HCT116 (cell line): ENCODE measurements at regions not wholly inside any gene's neighbourhood (a gene's known extent, or its start where the extent isn't known, plus 50 kb on each side); places are given as distances from the start of the nearest gene placed in this dataset.

ENCODE experiments used
- EZH2phosphoT487 ChIP-seq: fragments of 200-600 bp; IDR thresholded peaks from 2 replicates; pipeline ENCODE4 v1.6.1; 2018; ENCODE audit warnings: antibody characterized with exemption, borderline replicate concordance
- POLR2A ChIP-seq: IDR thresholded peaks from 2 replicates; pipeline ENCODE4 v1.7.0; 2011; ENCODE audit warnings: borderline replicate concordance; ENCODE audit not compliant: insufficient read depth, insufficient read length; ENCODE audit errors: extremely low read depth
- POLR2AphosphoS5 ChIP-seq: IDR thresholded peaks from 2 replicates; pipeline ENCODE4 v1.6.1; 2011; ENCODE audit warnings: mild to moderate bottlenecking, low read depth, low read length, moderate library complexity
- SRF ChIP-seq: IDR thresholded peaks from 2 replicates; pipeline ENCODE4 v1.6.1; 2012; ENCODE audit warnings: low read depth
- TF ChIP-seq, protein P1 (sequence below), 3 experiments: fragments of 200-600 bp in 1 of 3; sonication (generic) in 1 of 3; IDR thresholded peaks in 2 of 3; conservative IDR thresholded peaks in 1 of 3; 2 replicates each; pipeline ENCODE4 v1.5.1; 2012 to 2017; ENCODE audit warnings: low read depth in 2 of 3, low read length in 2 of 3, antibody characterized with exemption in 1 of 3, borderline replicate concordance in 1 of 3, control low read depth in 1 of 3, mild to moderate bottlenecking in 1 of 3, mixed read lengths in 1 of 3, mixed run types in 1 of 3, moderate library complexity in 1 of 3; ENCODE audit not compliant: insufficient read depth in 1 of 3

DNA sequence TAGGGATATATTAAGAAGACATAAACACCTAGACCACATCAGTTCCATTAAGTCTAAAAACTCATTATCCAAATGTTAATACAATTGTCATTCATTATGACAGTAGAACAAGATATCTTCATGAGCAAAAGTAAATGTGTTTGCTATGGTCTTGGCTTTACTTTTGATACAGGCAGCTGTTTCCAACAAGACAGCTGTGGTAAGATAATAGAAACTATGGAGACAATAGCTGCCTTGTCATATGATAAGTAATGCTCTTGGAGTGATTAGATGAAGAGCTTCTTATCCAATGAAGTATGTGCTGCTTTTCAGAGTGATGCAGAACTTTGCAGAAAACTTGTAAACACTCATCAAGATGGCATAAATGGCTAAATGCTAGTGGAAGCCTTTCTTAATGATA lies 1066.0 kb downstream of the FSTL5 start:
- TF ChIP-seq, protein P1, sequence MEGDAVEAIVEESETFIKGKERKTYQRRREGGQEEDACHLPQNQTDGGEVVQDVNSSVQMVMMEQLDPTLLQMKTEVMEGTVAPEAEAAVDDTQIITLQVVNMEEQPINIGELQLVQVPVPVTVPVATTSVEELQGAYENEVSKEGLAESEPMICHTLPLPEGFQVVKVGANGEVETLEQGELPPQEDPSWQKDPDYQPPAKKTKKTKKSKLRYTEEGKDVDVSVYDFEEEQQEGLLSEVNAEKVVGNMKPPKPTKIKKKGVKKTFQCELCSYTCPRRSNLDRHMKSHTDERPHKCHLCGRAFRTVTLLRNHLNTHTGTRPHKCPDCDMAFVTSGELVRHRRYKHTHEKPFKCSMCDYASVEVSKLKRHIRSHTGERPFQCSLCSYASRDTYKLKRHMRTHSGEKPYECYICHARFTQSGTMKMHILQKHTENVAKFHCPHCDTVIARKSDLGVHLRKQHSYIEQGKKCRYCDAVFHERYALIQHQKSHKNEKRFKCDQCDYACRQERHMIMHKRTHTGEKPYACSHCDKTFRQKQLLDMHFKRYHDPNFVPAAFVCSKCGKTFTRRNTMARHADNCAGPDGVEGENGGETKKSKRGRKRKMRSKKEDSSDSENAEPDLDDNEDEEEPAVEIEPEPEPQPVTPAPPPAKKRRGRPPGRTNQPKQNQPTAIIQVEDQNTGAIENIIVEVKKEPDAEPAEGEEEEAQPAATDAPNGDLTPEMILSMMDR (IDR thresholded peaks at IDR 0.05 in 2 of 3, conservative IDR thresholded peaks at IDR 0.05 in 1 of 3; ENCODE audit: borderline replicate concordance in 1 of 3, insufficient read depth in 1 of 3, low read depth in 2 of 3, low read length in 2 of 3): no peak
- TF ChIP-seq EZH2phosphoT487 (no peak), SRF (no peak), POLR2AphosphoS5 (no peak), POLR2A (no peak)
